ENCODE measurements at regions not wholly inside any gene's neighbourhood (a gene's known extent, or its start where the extent isn't known, plus 50 kb on each side); places are given as distances from the start of the nearest gene placed in this dataset.
A peak's percentile ranks its signal among the peaks of the same experiment; 100 is the strongest.

DNA sequence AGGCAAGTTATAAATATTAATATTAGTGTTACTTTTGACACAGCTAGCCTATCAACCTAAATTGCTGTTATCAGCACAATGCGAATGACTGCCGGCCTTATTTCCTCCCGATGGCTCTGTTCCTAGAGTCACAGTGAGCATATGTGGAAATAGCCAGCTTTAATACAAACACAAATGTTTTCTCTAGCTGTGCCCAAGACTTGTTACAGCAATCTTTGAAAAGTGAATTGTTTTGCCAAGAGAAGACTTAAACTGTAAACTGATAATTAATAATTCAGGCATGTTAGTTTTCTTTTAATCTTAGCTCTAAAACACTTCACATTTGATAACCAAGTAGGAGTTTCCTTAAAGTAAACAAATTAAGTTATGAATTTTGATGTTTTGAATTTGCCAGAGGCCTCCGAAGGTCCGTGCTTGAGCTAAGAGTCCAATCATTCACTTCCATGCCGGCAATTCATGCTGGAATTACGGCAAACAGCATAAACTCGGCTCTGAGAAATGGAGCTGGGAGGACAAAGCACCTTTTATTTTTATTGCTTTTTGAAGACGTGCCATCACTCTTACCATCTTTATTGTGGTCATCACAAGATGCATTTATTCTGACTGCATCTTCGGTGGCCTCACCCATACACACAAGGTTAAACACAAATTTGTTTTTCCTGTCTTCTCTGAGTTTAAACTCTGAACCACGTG lies 184.5 kb upstream of the CWC22 start:
- peak; percentile 16 for DNase-seq

DNA sequence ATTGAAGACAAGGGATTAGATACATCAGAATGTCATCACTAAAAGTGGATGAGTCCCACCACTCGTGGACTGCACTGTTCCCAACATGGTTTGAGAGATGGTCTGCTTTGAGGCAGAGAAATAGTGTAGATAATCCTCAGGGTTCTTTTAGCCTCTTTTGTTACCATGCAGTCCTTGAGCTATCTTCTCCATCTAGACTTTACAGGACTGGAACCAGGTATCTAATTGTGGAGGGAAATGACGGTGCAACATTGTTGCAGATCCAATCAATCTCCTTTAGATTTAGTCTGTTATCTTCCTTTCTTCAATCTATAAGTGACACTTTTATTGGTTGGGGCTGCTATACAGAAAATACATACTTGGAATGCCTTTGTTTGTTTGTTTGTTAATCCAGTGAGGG lies 183.8 kb upstream of the CWC22 start:
- no peak overlapping the region for H3K4me3 ChIP-seq (ENCODE audit: low read length)
- H3K36me3 ChIP-seq (ENCODE audit: control insufficient read depth, insufficient read depth, low read length), result no peaks in the 10 kb centered on the region
- H3K9me3 ChIP-seq (replicated peaks; ENCODE audit: control insufficient read depth, low read depth, low read length), result no peaks in the 10 kb centered on the region
- H3K27me3 ChIP-seq (ENCODE audit: control insufficient read depth, insufficient read depth, low read length), result no peaks in the 10 kb centered on the region
- no peaks in the 10 kb centered on the region for H3K4me1 ChIP-seq (ENCODE audit: control insufficient read depth, insufficient read depth, low read length)
- no CpG with 5 or more reads among the region's 2 CpGs for WGBS (ENCODE audit: insufficient coverage)
- no peak for DNase-seq
- no peak overlapping the region for H3K27ac ChIP-seq (ENCODE audit: low read length)

More for the DNA sequence above, 184.5 kb upstream of the CWC22 start:
- Histone ChIP-seq H3K9me3 (replicated peaks; ENCODE audit: control insufficient read depth, low read depth, low read length) (no peaks in the 10 kb centered on the region), H3K27ac (ENCODE audit: low read length) (no peak overlapping the region), H3K27me3 (ENCODE audit: control insufficient read depth, insufficient read depth, low read length) (no peaks in the 10 kb centered on the region), H3K36me3 (ENCODE audit: control insufficient read depth, insufficient read depth, low read length) (no peaks in the 10 kb centered on the region), H3K4me3 (ENCODE audit: low read length) (no peak overlapping the region), H3K4me1 (ENCODE audit: control insufficient read depth, insufficient read depth, low read length) (no peaks in the 10 kb centered on the region)
- 73% methylated on average over 6 of the region's 11 CpGs for WGBS (ENCODE audit: insufficient coverage)

DNA sequence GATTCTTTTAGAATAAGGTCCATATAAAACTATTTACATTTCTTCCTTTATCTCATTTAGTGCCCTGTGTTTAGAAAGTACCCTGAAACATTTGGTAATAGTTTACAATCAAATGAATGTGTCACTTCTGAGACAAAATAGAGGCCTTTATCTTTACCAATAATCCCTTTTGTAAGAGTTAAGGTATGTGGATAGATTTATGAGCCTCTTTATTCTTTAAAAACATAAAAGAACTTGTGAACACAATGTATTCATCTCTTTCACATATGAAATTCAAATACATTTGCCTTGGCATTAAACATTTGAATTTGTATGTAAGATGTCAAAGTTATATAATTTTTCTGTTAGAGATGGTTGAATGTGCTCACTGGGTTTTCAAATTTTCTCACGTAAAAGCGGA lies 180.5 kb upstream of the CWC22 start:
- no CpG with 5 or more reads among the region's 2 CpGs for WGBS (ENCODE audit: insufficient coverage)
- Histone ChIP-seq H3K27me3 (ENCODE audit: control insufficient read depth, insufficient read depth, low read length) (no peaks in the 10 kb centered on the region), H3K27ac (ENCODE audit: low read length) (no peak overlapping the region), H3K9me3 (replicated peaks; ENCODE audit: control insufficient read depth, low read depth, low read length) (no peaks in the 10 kb centered on the region), H3K4me3 (ENCODE audit: low read length) (no peak overlapping the region), H3K36me3 (ENCODE audit: control insufficient read depth, insufficient read depth, low read length) (no peaks in the 10 kb centered on the region), H3K4me1 (ENCODE audit: control insufficient read depth, insufficient read depth, low read length) (no peaks in the 10 kb centered on the region)
- DNase-seq, result no peak

DNA sequence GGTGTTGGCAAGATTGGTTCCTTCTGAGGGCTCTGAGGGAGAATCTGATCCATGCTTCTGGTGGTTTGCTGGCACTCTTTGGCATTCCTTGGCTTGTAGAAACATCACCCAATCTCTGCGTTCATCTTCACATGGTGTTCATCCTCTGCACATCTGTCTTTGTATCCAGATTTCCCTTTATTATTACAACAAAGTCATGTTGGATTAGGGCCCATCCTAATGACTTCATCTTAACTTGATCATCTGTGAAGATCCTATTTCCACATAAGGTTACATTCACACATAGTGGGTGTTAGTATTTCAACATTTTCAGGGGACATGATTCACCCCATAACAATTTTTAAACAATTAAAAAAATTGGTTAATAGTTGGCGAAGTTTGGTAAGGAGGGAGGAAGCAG lies 177.4 kb upstream of the CWC22 start:
- Histone ChIP-seq H3K36me3 (ENCODE audit: control insufficient read depth, insufficient read depth, low read length) (no peaks in the 10 kb centered on the region), H3K9me3 (replicated peaks; ENCODE audit: control insufficient read depth, low read depth, low read length) (no peaks in the 10 kb centered on the region), H3K27ac (ENCODE audit: low read length) (no peak overlapping the region), H3K4me3 (ENCODE audit: low read length) (no peak overlapping the region), H3K4me1 (ENCODE audit: control insufficient read depth, insufficient read depth, low read length) (no peaks in the 10 kb centered on the region), H3K27me3 (ENCODE audit: control insufficient read depth, insufficient read depth, low read length) (no peaks in the 10 kb centered on the region)
- no peak for DNase-seq
- 33% methylated on average over 1 of the region's 2 CpGs for WGBS (ENCODE audit: insufficient coverage)

DNA sequence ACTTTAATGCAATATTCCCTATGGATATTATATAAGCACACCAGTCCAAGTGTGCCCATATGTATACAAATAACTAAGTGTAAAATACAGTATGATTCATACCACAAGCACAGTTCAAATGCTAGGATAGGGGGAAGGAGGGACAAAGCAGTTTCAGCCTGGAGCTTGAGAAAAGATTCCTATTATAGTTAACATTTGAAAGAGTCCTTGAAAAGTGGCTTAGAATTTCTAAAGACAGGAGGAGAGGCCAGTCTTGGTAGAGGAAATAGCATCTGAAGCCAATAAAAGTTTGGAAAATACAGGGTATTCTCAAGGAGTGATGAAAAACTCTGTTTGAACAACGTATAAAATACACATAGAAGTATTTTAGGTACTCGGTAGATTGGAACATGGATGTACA lies 173.4 kb upstream of the CWC22 start:
- no peaks in the 10 kb centered on the region for H3K4me1 ChIP-seq (ENCODE audit: control insufficient read depth, insufficient read depth, low read length)
- no peaks in the 10 kb centered on the region for H3K36me3 ChIP-seq (ENCODE audit: control insufficient read depth, insufficient read depth, low read length)
- DNase-seq, result no peak
- WGBS (ENCODE audit: insufficient coverage), result no CpG with 5 or more reads among the region's 2 CpGs
- no peak overlapping the region for H3K27ac ChIP-seq (ENCODE audit: low read length)
- H3K9me3 ChIP-seq (replicated peaks; ENCODE audit: control insufficient read depth, low read depth, low read length), result no peaks in the 10 kb centered on the region
- no peaks in the 10 kb centered on the region for H3K27me3 ChIP-seq (ENCODE audit: control insufficient read depth, insufficient read depth, low read length)
- H3K4me3 ChIP-seq (ENCODE audit: low read length), result no peak overlapping the region

DNA sequence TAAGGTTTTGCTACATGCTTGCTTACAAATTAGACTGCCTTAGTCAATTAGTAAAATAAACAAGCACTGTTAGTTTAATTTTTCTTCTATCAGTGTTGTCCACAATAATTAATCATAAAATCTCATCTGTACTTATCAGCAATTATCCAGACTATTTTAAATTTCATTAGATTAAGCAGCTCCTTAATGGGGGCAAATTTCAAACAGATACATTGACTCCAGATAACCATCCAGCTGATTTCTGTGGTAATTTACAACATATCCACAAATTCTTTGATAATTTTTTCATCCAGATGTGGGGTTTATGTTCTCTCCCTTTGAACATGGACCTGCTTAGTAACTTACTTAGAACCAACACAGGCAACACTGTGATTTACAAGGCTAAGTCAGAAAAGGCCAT lies 170.4 kb upstream of the CWC22 start:
- no peak for DNase-seq

DNA sequence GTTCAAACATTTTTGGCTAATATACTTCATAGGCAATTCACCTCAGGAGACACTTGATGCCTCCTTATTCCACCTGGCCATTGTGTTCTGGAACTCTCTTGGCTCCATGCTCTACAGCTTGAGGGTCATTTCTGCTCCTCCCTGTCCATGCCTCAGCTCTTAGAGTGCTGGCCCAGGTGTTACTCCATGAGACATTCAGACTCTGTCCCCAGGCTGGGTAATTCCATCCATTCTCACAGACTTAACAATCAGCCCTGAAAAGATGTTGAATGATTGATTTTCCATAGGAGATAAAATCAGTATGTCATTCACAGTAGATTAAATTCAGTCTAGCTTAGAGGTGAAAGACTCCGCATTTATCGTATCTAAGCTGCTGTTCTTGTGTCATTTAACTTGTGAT lies 168.6 kb upstream of the CWC22 start:
- WGBS (ENCODE audit: insufficient coverage), result no CpG with 5 or more reads among the region's 2 CpGs
- no peak overlapping the region for H3K4me3 ChIP-seq (ENCODE audit: low read length)
- no peak overlapping the region for H3K27ac ChIP-seq (ENCODE audit: low read length)
- DNase-seq, result no peak
- no peaks in the 10 kb centered on the region for H3K36me3 ChIP-seq (ENCODE audit: control insufficient read depth, insufficient read depth, low read length)
- no peaks in the 10 kb centered on the region for H3K9me3 ChIP-seq (replicated peaks; ENCODE audit: control insufficient read depth, low read depth, low read length)
- H3K27me3 ChIP-seq (ENCODE audit: control insufficient read depth, insufficient read depth, low read length), result no peaks in the 10 kb centered on the region
- H3K4me1 ChIP-seq (ENCODE audit: control insufficient read depth, insufficient read depth, low read length), result no peaks in the 10 kb centered on the region

More for the DNA sequence above, 170.4 kb upstream of the CWC22 start:
- Histone ChIP-seq H3K27me3 (ENCODE audit: control insufficient read depth, insufficient read depth, low read length) (no peaks in the 10 kb centered on the region), H3K36me3 (ENCODE audit: control insufficient read depth, insufficient read depth, low read length) (no peaks in the 10 kb centered on the region), H3K27ac (ENCODE audit: low read length) (no peak overlapping the region), H3K4me3 (ENCODE audit: low read length) (no peak overlapping the region), H3K4me1 (ENCODE audit: control insufficient read depth, insufficient read depth, low read length) (no peaks in the 10 kb centered on the region), H3K9me3 (replicated peaks; ENCODE audit: control insufficient read depth, low read depth, low read length) (no peaks in the 10 kb centered on the region)

DNA sequence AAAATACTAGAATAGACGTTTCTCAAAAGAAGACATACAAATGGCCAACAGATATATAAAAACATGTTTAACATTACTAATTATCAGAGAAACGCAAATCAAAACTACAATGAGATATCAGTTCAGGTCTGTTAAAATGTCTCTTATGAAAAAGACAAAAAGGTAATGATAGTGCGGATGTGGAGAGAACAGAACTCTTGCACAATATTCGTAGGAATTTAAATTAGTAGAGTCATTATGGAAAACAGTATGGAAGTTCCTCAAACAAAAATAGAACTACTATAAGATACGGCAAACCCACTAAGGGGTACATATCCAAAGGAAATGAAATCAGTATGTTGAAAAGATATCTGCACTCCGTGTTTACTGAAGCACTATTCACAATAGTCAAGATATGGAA lies 167.5 kb upstream of the CWC22 start:
- H3K27me3 ChIP-seq (ENCODE audit: control insufficient read depth, insufficient read depth, low read length), result no peaks in the 10 kb centered on the region
- peaks cover 3% of the 10 kb centered on the region for H3K9me3 ChIP-seq (replicated peaks; ENCODE audit: control insufficient read depth, low read depth, low read length)
- WGBS (ENCODE audit: insufficient coverage), result no CpG with 5 or more reads among the region's 6 CpGs
- no peak overlapping the region for H3K27ac ChIP-seq (ENCODE audit: low read length)
- no peak overlapping the region for H3K4me3 ChIP-seq (ENCODE audit: low read length)
- H3K36me3 ChIP-seq (ENCODE audit: control insufficient read depth, insufficient read depth, low read length), result no peaks in the 10 kb centered on the region
- H3K4me1 ChIP-seq (ENCODE audit: control insufficient read depth, insufficient read depth, low read length), result no peaks in the 10 kb centered on the region
- no peak for DNase-seq

DNA sequence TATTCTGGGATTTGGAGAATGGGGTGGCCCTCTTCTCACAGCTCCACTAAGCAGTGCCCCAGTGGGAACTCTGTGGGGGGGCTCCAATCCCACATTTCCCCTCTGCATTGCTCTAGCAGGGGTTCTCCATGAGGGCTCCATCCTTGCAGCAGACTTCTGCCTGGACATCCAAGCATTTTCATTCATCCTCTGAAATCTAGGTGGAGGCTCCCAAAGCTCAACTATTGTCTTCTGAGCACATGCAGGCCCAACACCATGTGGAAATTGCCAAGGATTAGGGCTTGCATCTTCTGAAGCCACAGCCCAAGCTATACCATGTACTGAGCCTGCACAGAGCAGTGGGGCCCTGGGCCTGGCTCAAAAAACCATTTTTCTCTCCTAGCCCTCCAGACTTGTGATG lies 162.4 kb upstream of the CWC22 start:
- H3K4me3 ChIP-seq (ENCODE audit: low read length), result no peak overlapping the region
- no peaks in the 10 kb centered on the region for H3K36me3 ChIP-seq (ENCODE audit: control insufficient read depth, insufficient read depth, low read length)
- no peaks in the 10 kb centered on the region for H3K4me1 ChIP-seq (ENCODE audit: control insufficient read depth, insufficient read depth, low read length)
- H3K9me3 ChIP-seq (replicated peaks; ENCODE audit: control insufficient read depth, low read depth, low read length), result peaks cover 9% of the 10 kb centered on the region
- DNase-seq, result no peak
- no peaks in the 10 kb centered on the region for H3K27me3 ChIP-seq (ENCODE audit: control insufficient read depth, insufficient read depth, low read length)
- no peak overlapping the region for H3K27ac ChIP-seq (ENCODE audit: low read length)

DNA sequence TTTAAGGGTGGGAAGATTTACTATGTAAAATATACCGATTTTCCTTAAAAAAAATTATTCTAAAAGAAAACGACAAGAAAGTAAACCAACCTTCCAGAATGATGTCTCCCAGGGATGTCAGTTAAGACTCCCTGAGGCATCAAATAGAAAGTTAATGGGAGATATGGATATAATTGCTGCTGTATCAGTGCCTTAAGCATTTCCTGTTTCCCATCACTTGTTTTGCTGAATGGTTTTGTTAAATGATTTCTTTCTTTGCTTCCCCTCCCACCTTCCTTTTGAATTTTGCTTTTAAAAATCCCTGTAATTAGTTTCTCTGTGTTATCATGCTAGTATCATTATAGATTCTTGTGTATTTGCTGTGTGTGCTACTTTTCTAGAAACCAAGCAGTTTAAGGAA lies 154.3 kb upstream of the CWC22 start:
- H3K9me3 ChIP-seq (replicated peaks; ENCODE audit: control insufficient read depth, low read depth, low read length), result no peaks in the 10 kb centered on the region
- H3K27me3 ChIP-seq (ENCODE audit: control insufficient read depth, insufficient read depth, low read length), result no peaks in the 10 kb centered on the region
- H3K4me3 ChIP-seq (ENCODE audit: low read length), result no peak overlapping the region
- H3K4me1 ChIP-seq (ENCODE audit: control insufficient read depth, insufficient read depth, low read length), result no peaks in the 10 kb centered on the region
- H3K27ac ChIP-seq (ENCODE audit: low read length), result no peak overlapping the region
- WGBS (ENCODE audit: insufficient coverage), result no CpG with 5 or more reads among the region's 2 CpGs
- no peaks in the 10 kb centered on the region for H3K36me3 ChIP-seq (ENCODE audit: control insufficient read depth, insufficient read depth, low read length)
- no peak for DNase-seq

DNA sequence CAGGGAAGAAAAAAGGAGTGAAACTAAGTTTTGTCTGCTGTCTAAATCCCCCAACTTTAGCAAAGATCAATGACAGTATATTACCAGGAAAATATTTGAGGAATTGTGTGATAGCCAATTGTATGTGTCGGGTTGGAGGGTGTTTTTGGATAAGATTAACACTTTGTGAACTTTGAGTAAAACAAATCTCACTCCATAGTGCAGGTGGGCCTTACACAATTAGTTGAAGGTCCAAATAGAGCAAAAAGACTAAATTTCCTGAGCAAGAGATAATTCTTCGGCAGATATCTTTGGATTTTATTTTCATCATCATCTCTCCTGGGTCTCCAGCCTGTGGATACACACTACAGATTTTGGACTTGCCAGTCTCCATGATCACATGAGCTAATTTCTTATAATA lies 152.8 kb upstream of the CWC22 start:
- Histone ChIP-seq H3K27ac (ENCODE audit: low read length) (no peak overlapping the region), H3K9me3 (replicated peaks; ENCODE audit: control insufficient read depth, low read depth, low read length) (no peaks in the 10 kb centered on the region), H3K4me3 (ENCODE audit: low read length) (no peak overlapping the region), H3K36me3 (ENCODE audit: control insufficient read depth, insufficient read depth, low read length) (no peaks in the 10 kb centered on the region), H3K4me1 (ENCODE audit: control insufficient read depth, insufficient read depth, low read length) (no peaks in the 10 kb centered on the region), H3K27me3 (ENCODE audit: control insufficient read depth, insufficient read depth, low read length) (no peaks in the 10 kb centered on the region)
- no peak for DNase-seq
- no CpG with 5 or more reads among the region's 2 CpGs for WGBS (ENCODE audit: insufficient coverage)
